Islet of Langerhans (tissue), 1 donor: ENCODE measurements at regions not wholly inside any gene's neighbourhood (a gene's known extent, or its start where the extent isn't known, plus 50 kb on each side); places are given as distances from the start of the nearest gene placed in this dataset.

Source experiments
- FAIRE-seq: peaks from one replicate; lab custom pipeline; 2011; peaks lifted over from hg19 to GRCh38; lab: Jason Lieb, UNC

DNA sequence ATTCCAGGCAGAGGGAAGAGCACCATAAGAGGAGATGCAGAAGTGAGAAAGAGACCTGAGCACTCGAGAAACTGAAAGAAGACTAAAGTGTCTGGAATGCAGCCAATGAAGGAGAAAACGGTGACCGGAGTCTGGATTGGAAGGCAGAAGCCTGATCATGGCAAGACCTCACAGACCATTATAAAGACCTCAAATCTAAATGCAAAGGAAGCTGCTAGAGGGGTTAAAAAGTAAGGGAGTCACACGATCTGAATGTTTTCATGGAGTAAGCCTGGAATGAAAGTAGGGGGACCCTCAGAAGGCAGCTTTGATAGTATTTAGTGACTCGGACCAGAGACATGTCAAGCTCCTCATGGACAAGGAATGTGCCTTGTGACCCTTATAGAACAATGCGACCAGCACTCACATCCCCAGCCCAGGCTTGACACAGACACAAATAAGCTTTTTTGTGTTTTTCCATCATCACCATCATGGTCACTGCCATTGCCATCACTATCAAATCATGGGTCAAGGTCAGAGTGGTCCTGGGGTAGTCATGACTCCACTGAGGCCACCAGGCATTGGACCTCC, 183.6 kb downstream of the SEC16B start:
- FAIRE-seq, result no peak

DNA sequence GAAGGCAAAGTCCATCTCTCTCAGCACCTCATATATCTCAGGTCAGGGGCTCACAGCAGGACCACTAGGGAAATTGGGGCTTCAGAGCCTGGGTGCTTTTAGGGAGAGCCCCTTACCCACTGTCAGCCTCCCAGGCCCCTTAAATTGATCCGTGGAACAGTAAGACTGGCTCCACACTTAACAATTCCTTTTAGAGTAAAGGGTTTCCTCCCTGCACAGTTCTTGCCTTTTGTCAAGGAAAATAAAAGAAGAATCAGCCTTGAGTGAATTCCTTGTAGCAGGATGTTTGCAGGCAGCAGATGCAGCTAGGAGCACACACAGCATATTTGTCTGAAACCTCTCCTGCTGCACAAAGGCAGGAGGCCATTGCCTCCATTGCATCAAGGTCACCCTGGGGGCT, 184.9 kb downstream of the SEC16B start:
- no peak for FAIRE-seq

DNA sequence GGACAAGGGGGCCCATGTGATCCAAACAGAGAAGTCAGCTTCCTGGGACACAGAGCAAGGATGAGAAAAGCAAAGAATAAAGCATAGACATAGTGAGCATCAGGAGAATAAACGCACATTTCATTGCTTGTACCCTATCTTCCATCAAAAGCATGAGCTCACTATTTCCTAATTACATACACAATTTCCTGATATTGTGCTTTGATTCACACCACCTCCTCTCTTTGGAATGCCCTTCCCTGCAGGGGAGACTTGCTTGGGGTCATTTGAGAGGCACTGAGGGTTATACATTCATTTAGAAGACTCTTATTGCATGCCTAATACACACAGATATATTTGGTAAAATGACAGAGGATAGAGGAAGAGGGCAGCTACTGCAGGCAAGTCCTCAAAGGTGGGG, 185.4 kb downstream of the SEC16B start:
- no peak for FAIRE-seq

DNA sequence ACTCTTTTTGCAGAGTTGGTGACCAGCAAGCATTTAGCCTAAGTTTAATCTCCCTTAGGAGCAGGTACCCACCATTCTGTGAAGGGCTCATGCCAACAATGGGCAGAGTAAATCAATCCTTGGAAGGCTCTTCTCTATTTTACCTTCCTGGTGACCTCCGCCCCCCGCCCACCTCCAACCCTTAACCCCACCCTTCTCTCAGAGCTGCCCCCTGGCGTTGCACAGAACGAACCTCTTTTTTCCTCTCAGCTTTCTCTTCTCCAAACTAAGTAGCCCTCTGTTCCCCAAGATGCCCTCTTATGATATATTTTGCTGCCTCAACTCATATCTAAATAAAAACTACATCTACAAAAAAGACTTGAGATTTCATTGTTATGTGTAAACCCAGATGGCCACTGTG, 186.8 kb downstream of the SEC16B start:
- no peak for FAIRE-seq

DNA sequence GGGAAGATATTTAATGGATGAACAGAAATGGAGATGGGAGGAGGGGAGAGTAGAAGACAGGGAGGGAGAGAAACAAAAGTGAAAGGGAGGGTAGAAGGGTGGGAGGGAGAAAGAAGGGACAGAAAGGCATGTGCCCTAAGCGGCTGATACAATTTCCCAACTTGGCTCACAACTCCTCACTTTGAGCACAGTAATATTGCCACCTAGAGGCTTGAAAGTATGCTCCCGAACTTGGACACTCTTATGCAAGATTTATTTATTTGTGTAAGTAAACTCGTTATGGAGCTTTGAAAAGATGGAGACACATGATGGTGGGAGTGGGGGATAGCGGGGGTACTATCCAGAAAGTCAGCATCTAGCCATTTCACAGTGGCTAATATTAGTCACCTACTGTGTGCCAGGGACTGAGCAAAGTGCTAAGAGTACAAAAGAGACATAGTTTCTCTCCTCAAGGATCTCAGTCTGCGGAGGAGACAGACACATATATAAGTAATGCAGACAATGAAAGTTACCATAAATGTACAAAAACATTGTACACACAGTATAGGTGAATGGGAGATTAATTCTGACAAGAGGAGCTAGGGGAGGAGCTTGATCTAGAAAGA, 189.7 kb downstream of the SEC16B start:
- FAIRE-seq, result peak; percentile 94

DNA sequence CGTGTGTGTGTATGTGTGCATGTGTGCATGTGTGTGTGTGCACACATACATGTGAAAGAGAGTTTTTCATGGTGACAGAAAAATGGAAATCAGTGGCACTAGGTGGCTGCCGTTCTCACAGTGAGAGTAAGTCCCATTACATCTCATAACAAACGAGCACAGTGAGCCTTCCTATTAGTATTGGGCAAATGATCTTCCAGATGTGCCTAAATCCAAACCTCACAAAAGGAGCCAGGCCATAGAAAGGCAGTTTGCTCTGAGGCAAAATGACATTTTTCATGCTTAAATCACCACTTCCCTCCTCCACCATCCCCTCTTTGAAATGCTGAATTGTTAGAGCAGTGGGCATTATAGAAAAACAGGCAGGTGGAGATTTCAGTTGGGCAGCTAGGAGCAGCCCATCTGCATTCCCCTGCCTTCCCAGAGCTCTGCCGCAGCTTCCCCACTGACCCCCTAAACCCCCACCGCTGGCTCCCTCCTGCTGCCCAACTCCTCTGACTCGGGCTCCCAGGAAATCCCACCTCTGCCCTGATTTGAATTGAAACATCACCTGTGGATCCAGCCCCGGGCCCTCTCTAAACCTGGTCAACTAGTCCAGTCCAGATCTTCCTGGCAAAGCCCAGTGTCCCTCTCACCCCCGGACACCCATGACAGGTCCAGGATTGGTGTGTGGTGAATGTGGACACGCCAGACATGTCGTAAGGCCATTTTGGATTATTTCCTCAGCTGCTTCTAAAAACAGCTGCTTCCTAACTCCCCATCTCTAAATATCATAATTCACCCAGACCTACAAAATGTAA, 190.5 kb downstream of the SEC16B start:
- no peak for FAIRE-seq

DNA sequence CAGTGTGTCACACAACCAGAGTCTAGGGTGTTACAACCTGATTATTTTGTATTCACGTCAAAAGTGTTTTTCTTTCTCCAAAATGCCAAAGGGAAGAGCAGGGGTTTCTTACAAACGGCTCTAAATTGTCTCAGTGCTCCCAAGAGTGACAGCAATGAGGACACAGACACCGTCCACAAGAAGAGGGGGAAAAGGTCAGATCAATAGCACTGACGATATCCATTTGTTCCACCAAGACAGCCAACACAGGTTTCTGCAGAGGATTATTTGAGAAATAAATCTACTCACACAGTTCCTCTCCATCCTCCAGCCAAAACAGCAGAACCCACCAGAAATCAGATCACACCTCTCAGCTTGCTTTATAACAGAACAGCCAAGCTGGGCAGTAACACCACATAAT, 193.9 kb downstream of the SEC16B start:
- no peak for FAIRE-seq

DNA sequence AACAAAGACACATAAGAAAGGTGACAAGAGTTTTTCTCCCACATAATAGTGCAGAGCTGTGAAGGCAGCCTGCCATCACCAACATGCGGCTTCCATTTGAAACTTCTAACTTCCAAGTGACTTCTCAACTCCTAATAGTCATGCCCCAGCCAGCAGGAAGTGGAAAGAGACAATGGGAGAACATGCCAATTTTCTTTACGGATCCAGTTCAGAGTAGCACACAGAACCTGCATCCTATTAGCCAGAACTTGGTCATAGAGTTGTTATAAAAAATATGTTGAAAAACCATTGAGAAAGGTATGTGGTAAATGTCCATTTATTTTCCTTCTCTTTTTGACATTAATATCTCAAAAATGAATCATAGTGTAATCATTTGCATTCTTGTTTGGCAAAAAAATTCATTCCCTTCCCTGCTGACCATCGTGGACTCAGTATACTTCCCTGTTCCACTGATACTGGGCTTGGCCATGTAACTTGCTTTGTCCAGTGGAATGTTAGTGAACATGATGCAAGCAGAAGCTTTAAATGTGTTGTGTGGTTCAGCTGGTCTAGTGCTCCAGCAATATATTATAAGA, 197.4 kb downstream of the SEC16B start:
- no peak for FAIRE-seq

DNA sequence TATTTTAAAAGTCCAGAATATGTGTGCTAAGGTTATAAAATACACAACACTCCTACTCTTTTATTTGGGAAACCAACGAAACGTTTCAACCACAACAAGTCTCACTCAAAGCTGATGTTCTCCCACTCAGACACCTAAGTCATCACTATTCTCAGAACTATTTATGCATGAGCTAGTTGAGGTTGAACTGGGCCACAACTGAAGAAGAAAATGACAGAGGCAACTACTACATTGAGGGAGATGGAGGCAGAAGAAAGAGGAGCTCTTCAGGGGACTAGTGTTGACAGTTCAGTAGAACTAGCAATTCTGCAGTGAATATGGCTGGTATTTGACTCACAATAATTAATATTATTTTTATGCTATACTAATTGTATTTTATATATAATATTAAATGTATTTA, 198.2 kb downstream of the SEC16B start:
- no peak for FAIRE-seq

DNA sequence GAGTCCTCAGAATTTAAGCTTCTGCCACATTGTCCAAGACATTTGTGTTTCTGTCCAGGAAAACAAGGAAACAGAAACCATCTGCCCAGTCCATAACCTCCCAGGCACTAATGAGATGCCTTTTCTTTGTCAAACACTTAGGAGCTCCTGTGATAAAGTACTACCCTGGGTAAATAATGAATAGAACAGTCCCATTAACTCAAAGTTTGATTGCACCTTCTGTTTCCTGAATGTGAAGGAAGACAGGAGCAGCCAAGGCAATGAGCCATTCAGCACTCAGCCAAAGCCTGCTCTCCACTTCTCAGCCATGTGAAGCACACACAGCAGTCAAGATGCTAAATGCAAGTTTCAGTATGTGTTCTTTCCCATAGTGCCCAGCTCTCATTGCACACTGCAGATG, 199.8 kb downstream of the SEC16B start:
- FAIRE-seq, result no peak

DNA sequence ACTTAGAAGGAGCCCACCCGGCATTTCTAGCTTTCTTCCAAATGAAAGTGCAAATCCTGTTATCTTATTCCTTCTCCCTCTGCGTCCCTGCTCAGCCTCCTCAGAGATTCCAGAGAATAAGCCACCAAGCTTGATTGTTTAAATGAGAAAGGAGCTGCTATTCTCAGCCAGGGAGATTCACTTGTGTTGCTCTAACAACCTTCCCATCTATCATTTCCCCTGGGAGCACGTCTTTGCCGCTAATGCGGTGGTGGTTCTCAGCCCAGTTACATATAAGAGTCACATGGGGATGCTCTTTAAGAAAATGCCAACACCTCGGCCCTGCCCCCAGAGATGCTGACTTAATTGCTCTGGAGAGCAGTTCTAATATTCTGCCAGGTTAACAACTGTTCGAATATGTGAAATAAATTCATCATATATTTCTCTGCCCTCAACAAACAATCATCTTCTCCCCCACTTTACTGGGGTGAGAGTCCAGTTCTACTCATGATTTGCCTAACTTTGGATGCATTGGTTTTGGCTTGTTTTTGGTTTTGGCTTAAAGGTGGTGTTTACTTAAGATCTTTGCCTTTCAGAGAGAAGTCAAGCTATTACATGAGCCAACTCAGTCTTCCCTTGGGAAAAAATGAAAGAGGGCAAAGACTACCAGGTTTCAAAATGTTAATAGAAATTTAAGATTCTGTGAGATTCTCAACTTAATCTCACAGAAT, 213.9 kb downstream of the SEC16B start:
- no peak for FAIRE-seq

DNA sequence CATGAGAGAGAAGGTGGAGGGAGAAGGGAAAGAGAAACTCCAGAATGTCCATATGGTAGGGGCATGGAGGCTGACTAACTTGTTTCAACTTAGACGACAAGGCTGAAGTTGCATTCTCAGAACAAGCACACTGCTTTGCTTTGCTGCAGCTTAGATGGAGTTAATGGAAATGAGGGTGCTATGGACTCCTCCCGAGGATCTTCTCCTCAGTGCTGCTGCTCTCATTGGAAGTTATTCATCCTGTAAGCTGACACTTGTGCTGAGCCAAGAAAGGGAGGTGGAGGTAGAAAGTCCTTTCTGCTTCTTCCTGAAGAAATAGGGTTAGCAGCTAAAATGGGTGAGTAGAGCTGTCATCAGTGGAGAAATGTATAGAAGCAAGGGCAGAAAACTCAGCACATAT, 215.3 kb downstream of the SEC16B start:
- FAIRE-seq, result no peak

DNA sequence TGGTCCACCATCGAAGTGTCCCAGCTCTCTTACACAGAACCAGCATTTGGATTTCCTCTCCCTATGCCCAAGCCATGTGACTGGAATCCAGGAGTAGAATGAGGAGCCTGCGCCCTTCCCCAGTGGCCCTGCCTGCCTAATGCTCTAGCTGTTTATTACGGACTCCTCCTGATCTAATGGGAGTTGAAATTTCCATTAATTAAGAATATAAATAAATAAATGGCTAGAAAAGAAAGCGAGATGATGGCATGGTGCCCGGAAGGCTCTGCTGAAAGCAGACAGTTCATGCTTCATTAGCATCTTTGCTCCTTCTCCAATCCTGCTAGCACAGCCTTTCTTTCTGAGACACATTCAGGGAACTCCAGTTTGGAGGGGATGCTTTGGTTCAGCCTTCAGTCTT, 216.2 kb downstream of the SEC16B start:
- FAIRE-seq, result peak; percentile 89

DNA sequence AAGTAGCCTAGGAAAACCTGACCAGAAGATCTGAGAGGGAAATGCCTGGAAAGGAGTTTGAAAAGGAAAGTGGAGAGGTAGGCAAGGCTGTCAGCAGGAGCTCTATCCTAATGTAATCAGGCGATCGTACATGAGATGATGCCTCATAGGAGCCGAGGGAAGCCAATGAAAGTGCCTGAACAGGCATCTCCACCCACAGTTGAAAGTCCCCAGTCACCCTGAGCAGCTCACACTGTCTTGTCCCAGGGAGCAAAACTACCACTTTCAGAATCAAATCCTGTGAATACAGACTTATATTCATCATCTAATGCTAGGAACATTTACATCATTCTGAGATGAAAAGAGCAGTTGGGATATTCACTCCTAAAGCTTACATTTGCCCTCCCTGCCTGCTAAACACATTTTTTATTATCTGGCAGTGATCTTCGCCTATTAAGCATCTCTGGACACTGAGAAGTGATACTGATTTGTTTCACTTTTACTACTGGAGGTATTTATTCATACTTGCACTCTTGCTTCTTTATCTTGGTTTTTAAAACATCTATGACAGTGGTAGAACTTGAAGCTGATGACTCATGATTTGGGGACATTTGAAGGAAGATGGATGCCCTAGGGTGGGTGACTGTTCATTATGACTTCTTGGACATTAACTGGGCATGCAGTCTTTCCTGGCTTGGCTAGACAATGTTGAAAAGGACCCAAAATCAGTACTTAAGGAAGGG, 221.6 kb downstream of the SEC16B start:
- FAIRE-seq, result no peak

DNA sequence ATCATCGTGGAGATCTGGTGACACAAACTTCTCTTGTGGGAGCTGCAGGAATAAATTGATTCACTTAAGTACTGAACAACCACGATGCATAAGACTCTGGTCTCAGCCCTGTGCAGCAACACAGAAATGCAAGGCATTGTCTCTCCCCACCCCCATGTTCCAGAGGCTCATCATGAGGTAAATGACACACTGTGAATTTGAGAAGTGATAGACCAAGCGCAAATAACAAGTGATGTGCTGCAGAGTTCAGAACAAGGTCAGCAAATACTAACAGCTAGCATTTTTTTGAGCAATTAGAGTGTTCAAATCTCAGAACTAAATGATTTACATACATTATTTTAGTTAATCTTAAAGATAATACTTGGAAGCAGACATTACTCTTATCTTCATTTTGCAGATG, 223.7 kb downstream of the SEC16B start:
- no peak for FAIRE-seq

DNA sequence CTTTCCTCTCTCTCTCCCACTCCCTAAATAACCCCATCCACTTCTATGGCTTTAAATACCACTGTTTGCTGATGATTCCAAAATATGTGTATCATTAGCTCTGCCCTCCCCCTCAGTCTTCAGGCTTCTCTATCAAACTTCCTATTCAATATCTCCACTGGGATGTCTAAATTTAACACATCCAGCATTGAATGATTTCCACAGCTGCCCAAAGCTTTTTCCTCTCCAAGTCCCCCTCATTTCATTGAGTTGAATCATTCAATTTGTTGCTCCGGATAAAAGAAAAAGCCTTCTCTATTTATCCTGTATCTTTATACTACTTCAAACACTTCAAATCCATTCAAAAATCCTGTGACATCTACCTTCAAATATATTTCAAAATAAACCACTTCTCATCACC, 225.0 kb downstream of the SEC16B start:
- no peak for FAIRE-seq

DNA sequence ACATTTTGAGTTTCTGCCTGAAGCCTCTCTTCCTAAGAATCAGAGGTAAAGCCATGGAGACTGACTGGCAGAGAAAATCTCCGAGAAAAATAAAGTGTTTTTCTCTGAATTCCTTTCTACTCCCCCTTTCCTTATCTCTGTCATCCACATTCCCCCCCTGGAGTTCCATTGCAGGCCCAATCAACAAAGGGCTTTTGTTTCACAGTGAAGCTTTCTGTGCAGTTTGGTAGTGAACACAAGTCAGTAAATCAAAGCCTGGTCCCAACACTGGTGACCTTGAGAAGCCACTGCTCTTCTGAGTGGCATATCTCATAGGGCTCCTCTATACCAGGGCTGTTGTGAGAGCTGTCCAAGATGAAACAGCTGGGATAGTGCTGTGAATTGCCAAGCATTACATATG, 228.4 kb downstream of the SEC16B start:
- no peak for FAIRE-seq

DNA sequence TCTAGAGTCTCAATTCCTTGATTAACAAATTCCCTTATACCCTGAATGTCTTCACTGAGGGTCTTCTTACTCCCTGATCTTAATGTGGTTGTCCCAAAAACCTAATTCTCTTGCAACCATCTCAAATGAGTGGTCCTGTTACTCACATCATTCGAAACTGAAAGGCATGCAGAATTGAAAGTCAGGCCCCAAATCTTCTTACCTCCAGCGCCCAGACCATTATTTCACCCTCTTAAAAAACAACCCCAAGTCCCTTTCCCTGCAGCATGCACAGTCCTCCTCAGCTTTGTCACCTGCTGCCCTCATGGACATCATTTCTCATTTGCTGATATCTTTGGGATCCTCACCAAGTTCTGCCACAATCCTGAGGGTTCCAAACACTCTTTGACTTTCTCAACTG, 230.1 kb downstream of the SEC16B start:
- no peak for FAIRE-seq

DNA sequence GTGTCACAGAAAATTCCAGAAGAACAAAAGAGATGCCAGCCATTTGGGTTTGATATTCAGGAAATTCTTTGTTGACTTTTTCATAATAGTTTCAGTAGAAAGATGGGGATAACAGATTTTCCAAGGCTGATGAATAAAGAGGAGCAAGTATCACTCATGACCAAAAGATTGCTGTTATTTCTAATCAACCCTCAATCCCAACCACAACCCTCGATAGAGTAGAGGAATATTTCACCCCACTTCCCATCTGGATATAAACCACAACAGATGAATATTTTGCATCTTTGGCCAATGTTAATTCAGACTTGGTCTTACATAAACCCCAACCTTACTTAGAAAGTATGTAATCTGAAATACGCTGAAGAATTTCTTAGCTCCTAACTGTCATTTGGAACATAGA, 232.4 kb downstream of the SEC16B start:
- FAIRE-seq, result no peak

DNA sequence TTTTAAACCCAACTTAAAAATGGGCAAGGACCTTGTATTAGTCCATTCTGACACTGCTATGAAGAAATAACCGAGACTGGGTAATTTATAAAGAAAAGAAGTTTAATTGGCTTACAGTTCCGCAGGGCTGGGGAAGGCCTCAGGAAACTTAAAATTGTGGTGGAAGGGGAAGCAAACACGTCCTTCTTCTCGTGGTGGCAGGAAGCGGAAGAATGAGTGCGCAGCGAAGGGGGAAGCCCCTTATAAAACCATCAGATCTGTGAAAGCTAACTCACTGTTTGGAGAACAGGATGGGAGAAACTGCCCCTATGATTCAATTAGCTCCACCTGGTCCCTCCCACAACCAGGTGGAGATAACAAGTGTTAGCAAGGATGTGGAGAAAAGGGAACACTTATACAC, 237.7 kb downstream of the SEC16B start:
- no peak for FAIRE-seq

DNA sequence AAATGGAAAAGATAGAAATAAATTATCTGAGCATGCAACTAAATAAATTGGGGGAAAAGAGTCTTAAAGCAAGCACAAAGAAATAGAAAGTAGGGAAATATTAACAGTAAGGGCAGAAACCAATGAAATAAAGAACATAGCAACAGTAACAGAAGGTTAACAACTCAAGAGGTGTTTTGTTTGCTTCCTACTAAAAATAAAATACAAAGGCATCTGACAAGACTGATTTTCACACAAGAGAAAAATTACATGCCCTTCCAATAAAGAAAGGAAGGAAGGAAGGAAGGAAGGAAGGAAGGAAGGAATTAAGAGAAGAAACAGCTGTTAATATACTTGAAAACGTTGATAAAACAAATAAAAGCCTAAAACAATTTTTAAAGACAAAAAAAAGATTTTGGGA, 240.2 kb downstream of the SEC16B start:
- FAIRE-seq, result peak; percentile 33

DNA sequence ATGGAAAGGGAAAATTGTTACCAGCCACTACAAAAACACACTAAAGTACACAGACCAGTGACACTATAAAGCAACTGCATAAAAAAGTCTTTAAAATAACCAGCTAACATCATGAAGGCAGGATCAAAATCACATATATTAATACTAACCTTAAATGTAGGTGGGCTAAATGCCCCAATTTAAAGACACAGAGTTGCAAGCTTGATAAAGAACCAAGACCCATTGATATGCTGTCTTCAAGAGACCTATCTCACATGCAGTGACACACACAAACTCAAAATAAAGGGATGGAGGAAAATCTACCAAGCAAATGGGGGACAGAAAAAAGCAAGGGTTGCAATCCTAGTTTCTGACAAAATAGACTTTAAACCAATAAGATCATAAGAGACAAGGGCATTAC, 246.3 kb downstream of the SEC16B start:
- FAIRE-seq, result no peak
